Suprapubic skin (tissue), 3 donors: ENCODE measurements at regions not wholly inside any gene's neighbourhood (a gene's known extent, or its start where the extent isn't known, plus 50 kb on each side); places are given as distances from the start of the nearest gene placed in this dataset.

Experiments
- POLR2AphosphoS5 ChIP-seq, 3 donors: sonication (generic); formaldehyde crosslinking; IDR thresholded peaks; one replicate each; pipeline ENCODE4 v1.6.1; 2017; ENCODE audit warnings: antibody characterized with exemption in 3 of 3
- TF ChIP-seq, protein P1 (sequence below), 2 donors: fragments of 200-600 bp in 1 of 2; fragments of 450-650 bp in 1 of 2; sonication (generic) in 1 of 2; IDR thresholded peaks; one replicate each; pipeline ENCODE4 v1.5.1; 2016 to 2019; ENCODE audit warnings: antibody characterized with exemption in 2 of 2, mild to moderate bottlenecking in 1 of 2, moderate library complexity in 1 of 2

DNA sequence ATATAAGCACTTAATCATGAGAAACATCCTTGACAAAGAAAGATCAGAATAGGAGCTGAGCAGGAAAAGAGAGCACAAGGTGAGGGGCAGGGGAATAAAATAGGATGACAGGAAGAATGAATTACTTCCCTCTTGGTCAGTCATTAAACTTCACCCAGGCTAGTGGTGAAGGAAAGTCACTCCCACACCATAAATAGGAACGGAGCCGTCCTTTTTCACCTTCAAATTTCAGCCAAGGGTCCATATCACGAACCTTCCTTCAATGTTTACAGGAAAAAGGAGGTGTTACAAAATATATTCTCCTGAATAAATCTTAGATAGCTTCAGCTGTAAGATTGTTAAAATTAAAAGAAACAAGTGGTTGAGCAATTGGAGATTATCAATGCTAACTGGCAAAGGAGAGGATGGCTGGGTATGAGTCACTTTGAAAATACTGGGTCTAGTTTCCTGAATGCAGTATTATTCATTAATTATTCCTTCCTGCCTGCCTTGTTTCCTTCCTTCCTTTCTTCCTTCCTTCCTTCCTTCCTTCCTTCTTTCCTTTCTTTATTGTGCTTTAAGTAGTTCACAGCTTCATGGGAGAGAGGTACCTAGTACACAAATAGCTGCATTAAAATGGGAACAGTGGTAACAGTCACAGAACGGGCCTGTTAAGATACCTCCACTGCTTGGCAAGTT lies 292.3 kb upstream of the ID2 start:
- TF ChIP-seq, protein P1, sequence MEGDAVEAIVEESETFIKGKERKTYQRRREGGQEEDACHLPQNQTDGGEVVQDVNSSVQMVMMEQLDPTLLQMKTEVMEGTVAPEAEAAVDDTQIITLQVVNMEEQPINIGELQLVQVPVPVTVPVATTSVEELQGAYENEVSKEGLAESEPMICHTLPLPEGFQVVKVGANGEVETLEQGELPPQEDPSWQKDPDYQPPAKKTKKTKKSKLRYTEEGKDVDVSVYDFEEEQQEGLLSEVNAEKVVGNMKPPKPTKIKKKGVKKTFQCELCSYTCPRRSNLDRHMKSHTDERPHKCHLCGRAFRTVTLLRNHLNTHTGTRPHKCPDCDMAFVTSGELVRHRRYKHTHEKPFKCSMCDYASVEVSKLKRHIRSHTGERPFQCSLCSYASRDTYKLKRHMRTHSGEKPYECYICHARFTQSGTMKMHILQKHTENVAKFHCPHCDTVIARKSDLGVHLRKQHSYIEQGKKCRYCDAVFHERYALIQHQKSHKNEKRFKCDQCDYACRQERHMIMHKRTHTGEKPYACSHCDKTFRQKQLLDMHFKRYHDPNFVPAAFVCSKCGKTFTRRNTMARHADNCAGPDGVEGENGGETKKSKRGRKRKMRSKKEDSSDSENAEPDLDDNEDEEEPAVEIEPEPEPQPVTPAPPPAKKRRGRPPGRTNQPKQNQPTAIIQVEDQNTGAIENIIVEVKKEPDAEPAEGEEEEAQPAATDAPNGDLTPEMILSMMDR (IDR thresholded peaks at IDR 0.05), result no peak
- TF ChIP-seq POLR2AphosphoS5 (IDR thresholded peaks at IDR 0.05), result no peak
